Muscle of leg (tissue), 3 donors: ENCODE measurements at regions not wholly inside any gene's neighbourhood (a gene's known extent, or its start where the extent isn't known, plus 50 kb on each side); places are given as distances from the start of the nearest gene placed in this dataset.

ENCODE experiments used
- DNase-seq: peaks from one replicate; pipeline ENCODE4 v3.0.0; 2013
- H3K27ac ChIP-seq: one replicate; pipeline ENCODE4 v1.5.1; 2013; ENCODE audit warnings: mild to moderate bottlenecking, low read length, control low read depth
- H3K27me3 ChIP-seq: one replicate; pipeline ENCODE4 v1.6.1; 2013; ENCODE audit warnings: low read length; ENCODE audit not compliant: control insufficient read depth, insufficient read depth
- H3K36me3 ChIP-seq: one replicate; pipeline ENCODE4 v1.6.1; 2013; ENCODE audit warnings: low read length; ENCODE audit not compliant: control insufficient read depth, insufficient read depth
- H3K4me1 ChIP-seq: one replicate; pipeline ENCODE4 v1.6.1; 2013; ENCODE audit warnings: low read length; ENCODE audit not compliant: control insufficient read depth, insufficient read depth
- H3K4me3 ChIP-seq: one replicate; pipeline ENCODE4 v1.5.1; 2013; ENCODE audit warnings: low read length, control low read depth
- H3K9me3 ChIP-seq: replicated peaks from 2 replicates; pipeline ENCODE4 v1.6.1; 2013; ENCODE audit warnings: low read depth, low read length; ENCODE audit not compliant: control insufficient read depth
- WGBS: methylation state at CpG from one replicate; pipeline ENCODE4 v1.1.5; 2013; ENCODE audit warnings: missing lambda C conversion rate; ENCODE audit not compliant: insufficient coverage; 5-methylcytosine and 5-hydroxymethylcytosine counted together

GRCh38 chr6:101322921-101323320 is 70.6 kb upstream of the GRIK2 start:
- Histone ChIP-seq H3K4me1 (no peaks in the 10 kb centered on the region), H3K27ac (no peak overlapping the region), H3K36me3 (no peaks in the 10 kb centered on the region), H3K9me3 (no peaks in the 10 kb centered on the region), H3K4me3 (no peak overlapping the region), H3K27me3 (no peaks in the 10 kb centered on the region)
- DNase-seq: no peak
- WGBS: no CpG with 5 or more reads among the region's 2 CpGs

- Histone ChIP-seq H3K36me3 (no peaks in the 10 kb centered on the region), H3K27ac (no peak overlapping the region), H3K27me3 (no peaks in the 10 kb centered on the region), H3K4me3 (no peak overlapping the region), H3K9me3 (no peaks in the 10 kb centered on the region), H3K4me1 (no peaks in the 10 kb centered on the region)
- DNase-seq: no peak
These were observed 67.1 kb upstream of the GRIK2 start for GRCh38 chr6:101326411-101326810.

GRCh38 chr6:101341926-101342325 is 51.6 kb upstream of the GRIK2 start:
- Histone ChIP-seq H3K36me3 (no peaks in the 10 kb centered on the region), H3K27me3 (no peaks in the 10 kb centered on the region), H3K4me1 (no peaks in the 10 kb centered on the region), H3K9me3 (no peaks in the 10 kb centered on the region), H3K4me3 (no peak overlapping the region), H3K27ac (no peak overlapping the region)
- no CpG with 5 or more reads among the region's 1 CpG for WGBS
- no peak for DNase-seq
